Hippocampal formation (tissue), 2 donors: ENCODE measurements at regions not wholly inside any gene's neighbourhood (a gene's known extent, or its start where the extent isn't known, plus 50 kb on each side); places are given as distances from the start of the nearest gene placed in this dataset.

ENCODE experiments used
- DNase-seq, 2 donors: peaks; one replicate each; lab custom pipeline; 2025; lab: John Stamatoyannopoulos, UW

GRCh38 chr4:30875658-30876269, 155.6 kb downstream of the PCDH7 start:
- DNase-seq: no peak

DNA sequence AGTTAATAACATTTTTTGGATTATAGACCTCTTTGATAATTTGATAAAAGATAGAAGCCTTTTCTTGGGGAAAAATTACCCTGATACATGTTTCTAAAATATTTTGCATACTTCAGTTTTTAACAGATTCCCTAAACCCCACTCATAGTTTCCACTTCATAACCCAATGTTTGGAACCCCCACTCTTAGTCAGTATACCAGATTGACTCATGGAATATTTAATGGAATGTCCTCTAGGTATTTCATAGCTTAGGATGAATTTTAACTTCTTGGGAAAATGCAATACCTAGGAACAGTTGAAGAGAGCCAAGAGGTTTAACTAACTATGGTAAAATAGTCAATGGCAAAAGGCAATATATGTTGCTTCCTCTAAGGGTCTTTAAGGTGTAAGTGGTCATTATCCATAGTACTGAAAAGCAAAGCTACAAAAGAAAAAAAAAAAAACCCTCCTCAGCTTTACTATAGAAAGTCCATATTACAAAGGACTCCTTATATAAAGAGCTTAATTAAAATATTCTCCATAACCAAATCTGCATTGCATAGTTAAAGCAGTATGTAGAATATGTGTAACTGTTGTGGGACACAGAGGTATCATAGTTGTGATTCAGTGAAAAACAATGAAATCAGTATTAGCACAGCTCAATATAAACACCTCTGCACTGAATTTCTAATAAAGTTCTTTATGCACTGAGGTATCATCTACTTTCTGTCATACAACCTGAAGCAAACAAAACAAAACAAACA, 159.9 kb downstream of the PCDH7 start:
- DNase-seq: no peak

- DNase-seq: no peak
Observed at GRCh38 chr4:30881985-30882384, 161.8 kb downstream of the PCDH7 start.

- DNase-seq: no peak
Observed at GRCh38 chr4:30882443-30882842, 162.3 kb downstream of the PCDH7 start.

DNA sequence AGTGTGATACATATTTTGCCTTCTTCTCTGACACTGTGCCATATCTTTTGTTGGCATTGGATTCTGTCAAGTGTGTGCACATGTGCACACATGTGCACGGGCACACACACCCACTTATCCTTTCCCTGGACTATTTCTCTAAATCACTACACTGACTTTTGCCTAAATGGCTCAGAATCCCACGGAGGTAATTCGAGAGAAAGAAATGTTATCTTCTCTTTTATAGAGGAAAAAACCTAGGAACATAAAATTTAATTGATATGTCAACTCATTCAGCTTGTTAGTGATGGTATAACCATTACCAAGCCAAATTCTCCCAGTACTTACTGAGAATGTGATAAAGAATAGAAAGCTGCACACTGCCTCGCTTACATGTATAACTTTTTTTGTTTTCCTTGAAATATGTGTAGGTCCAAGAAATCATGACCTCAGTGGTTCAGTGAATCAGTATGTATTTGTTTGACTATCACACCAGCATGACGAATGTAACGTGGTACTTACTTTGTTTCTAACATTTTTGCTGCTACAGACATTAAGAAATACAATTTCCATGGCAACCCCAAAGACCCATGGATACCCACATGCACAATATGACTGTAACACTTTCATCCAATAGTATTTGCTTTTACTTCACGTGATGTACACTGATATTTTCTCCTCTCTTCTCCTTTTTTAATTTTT, 163.0 kb downstream of the PCDH7 start:
- DNase-seq: no peak

DNA sequence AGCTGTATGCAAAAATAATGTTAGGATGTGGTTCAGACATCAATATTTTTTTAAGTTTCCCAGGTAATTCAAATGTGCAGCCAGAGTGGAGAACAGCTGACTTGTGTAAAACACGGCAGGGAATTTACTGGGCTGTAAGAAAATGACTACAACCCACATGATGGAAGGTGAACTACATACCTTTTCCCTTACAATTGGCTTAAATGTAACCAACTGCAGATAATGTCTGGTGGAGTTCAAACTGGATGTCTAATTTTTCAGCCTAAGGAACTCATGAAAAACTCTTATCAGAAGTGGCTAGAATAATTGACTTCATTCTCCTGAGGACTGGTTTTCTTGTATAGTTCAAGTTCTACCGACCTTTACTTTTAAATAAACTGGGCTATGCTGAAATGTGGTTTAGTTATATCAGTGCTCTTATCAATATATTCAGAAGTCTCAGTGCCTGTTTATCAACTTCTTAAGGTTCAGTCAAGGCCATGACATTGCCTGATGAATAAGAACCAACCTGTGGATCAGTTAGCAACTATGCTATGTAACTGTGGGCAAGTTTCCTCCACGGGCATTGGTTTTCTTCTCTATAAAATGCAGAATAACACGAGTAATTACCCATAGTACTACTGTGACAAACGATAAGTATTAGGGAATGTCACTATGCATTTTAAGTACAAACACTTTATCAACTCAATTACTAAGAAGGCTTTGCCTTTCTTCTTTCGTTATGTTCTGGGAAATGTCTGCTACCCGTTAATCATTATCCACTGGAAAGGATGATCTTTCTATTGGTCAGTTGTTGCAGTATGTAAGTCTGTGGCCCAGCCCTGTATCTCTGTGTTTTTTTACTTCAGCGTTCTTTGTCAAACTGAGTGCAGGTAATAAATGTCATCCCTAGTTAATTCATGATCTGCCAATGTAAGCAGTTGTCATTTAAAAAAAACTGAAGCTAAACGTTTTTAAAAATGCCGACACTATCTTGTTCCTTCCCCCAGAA, 181.6 kb downstream of the PCDH7 start:
- DNase-seq: no peak

GRCh38 chr4:30903502-30904214, 183.5 kb downstream of the PCDH7 start:
- DNase-seq: no peak

GRCh38 chr4:30904215-30904555, 184.0 kb downstream of the PCDH7 start:
- no peak for DNase-seq

GRCh38 chr4:30904588-30904987, 184.4 kb downstream of the PCDH7 start:
- no peak for DNase-seq

- DNase-seq: no peak
Observed at GRCh38 chr4:30912098-30912714, 192.0 kb downstream of the PCDH7 start.

DNA sequence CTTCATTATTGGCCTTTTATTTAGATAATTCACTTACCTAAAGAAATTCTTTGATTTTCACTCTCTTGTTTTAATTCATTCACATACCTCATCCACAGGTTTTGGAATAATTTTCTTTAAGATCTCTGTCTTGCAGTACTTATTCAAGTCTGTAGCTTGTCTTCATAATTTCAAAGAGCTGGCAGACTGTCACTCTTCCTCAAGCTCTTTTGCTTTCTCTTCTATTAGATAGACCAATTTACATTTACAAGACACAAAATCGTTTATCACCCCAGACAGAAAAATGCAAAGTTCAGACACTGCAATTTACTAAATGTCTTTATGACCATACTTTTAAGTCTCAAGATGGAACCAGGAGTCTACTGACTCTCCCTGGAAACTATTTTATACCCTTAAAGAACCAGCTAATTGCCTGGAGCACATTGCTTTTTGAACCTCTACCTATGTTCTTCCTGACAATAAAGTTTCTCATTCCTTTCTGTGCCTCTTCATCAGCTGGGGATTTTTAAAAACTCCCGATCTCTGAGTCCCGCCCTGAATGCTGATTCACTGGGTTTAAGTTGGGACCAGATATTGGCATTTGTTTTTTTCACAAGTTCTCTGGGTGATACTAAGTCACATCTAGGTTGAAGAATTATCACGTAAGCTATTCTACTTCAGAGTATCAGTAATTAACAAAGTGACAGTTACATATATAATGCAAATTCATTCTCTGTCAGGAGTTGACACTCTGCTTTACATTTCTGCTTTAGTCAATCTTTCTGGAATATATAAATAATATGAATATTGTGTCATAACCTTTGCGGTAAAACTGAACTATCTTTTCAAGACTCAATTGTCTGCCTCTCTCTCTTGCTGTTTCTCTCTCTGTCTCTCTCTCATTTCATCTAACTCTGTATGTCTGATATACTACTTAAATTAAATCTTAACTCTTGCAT, 196.4 kb downstream of the PCDH7 start:
- DNase-seq: no peak

- no peak for DNase-seq
Observed at GRCh38 chr4:30917946-30918345, 197.8 kb downstream of the PCDH7 start.

DNA sequence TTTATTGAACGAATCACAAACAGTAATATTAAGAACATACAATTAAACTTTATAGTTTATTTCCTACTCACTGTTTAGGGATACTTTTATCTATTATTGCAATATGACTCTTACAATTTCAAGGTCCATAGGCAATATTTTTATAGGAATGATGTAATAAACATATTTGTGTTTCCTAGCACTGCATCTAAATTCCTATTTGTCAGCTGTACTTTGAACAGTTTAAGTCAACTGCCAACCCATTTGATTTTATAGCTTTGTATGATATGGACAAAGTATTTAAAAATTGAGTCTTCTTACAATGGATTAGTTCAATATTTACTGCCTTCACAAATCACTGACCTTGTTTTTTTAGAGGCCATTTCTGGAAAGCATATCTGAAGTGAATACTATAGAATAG, 199.3 kb downstream of the PCDH7 start:
- no peak for DNase-seq

GRCh38 chr4:30920043-30920442, 199.9 kb downstream of the PCDH7 start:
- no peak for DNase-seq

DNA sequence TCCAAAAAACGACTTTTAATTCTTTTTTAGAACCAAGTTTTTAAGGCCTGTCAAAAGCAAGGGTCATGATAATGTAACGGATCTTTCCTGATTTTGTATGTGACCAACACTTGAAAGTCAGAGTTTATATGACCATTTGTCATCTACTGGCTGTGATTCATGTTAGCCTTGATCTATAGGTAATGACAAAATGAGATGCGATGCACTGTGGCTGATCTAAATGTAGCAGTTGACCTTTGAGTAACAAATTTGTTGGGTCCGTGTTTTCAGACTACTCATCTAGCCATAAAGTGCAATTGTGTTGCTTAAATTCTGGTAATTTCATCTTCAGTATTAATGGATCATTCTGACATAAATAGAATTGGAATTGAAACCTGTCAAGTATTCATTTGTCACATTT, 202.5 kb downstream of the PCDH7 start:
- no peak for DNase-seq

GRCh38 chr4:30924495-30924894, 204.3 kb downstream of the PCDH7 start:
- DNase-seq: no peak

DNA sequence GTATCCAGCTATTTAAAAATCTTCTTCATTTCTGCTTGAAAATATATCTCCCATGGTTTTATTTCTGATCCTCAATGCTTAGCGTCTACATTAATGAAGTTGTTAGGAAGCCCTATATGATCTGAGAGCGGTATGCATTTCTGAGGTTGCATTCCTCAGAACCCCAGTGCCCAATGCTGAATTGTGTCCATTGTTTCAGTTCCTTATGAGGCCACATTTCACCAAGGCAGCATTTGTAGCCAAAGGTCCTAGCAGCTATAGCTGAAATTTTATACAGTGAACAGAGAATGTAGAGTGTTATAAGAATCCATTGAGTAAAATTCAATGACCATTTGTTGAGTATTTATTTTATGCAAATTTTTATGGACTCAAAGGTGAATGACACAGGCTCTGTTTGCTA, 209.5 kb downstream of the PCDH7 start:
- DNase-seq: no peak

GRCh38 chr4:30930276-30930675, 210.1 kb downstream of the PCDH7 start:
- DNase-seq: no peak

DNA sequence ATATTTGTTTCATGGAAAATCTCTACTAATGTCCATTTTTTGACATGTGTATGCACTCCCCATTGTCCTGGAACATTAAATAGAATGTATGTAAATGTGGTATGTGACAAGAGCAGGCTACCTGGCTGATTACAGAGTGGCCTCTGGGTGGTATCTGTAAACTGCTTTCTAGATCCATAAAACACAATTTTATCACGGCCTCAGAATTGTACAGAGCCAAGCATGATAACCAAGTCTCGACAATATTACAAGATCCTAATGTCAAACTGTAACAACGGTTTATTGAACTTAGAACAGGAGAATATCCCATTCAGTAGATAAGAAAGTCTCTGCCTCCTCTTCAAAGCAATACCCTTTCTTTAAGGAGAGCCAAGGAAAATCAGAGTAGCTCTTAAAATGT, 212.4 kb downstream of the PCDH7 start:
- DNase-seq: no peak

DNA sequence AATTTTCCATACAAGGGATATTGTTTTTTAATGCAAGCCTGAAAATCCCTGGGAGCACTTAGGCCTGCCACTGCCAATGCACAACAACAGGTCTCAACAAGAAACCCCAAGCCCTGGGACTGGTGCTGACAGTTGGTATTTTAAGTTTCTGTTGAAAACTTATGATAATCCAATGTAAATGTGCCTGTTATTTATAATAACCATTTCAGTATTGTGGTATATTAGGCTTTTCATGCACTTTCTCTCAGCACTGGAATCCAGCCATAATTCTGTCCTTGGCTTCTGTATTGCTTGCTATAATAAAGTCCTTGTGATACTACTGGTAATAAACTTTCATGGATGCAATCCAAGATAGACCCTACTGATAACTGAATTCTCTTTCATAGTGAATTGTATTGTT, 218.9 kb downstream of the PCDH7 start:
- DNase-seq: no peak
